WTC11 (cell line): ENCODE measurements at regions not wholly inside any gene's neighbourhood (a gene's known extent, or its start where the extent isn't known, plus 50 kb on each side); places are given as distances from the start of the nearest gene placed in this dataset.

ENCODE experiments used
- ATAC-seq: fragments of 200-7000 bp; cut with Tn5 transposase; 2 replicates; pipeline ENCODE4 v1.10.0; 2021; ENCODE audit warnings: mild to moderate bottlenecking, moderate library complexity
- CTCF ChIA-PET: fragments of 300-600 bp; sonication (Branson Sonifier 250); formaldehyde crosslinking; loops from one replicate; lab custom pipeline; 2021; ENCODE audit warnings: antibody characterized with exemption; lab: Charles Lee
- POLR2A ChIA-PET: fragments of 350-600 bp; sonication (Branson Sonifier 250); formaldehyde crosslinking; loops from one replicate; lab custom pipeline; 2021; ENCODE audit warnings: antibody characterized with exemption; lab: Charles Lee
- DNase-seq: peaks from one replicate; pipeline ENCODE4 v3.0.0; 2021; ENCODE audit warnings: low spot score
- H3K27ac Mint-ChIP-seq: 2 replicates; pipeline ENCODE4 v1.8.0; 2021; ENCODE audit warnings: mixed read lengths
- H3K27me3 Mint-ChIP-seq: 2 replicates; pipeline ENCODE4 v1.8.0; 2021; ENCODE audit warnings: low read depth, mild to moderate bottlenecking, moderate library complexity, mixed read lengths
- H3K36me3 Mint-ChIP-seq: 2 replicates; pipeline ENCODE4 v1.8.0; 2021; ENCODE audit warnings: mixed read lengths
- H3K4me1 Mint-ChIP-seq: 2 replicates; pipeline ENCODE4 v1.8.0; 2022; ENCODE audit warnings: mixed read lengths
- H3K4me3 Mint-ChIP-seq: 2 replicates; pipeline ENCODE4 v1.8.0; 2021; ENCODE audit warnings: mild to moderate bottlenecking, moderate library complexity, mixed read lengths
- H3K9me3 Mint-ChIP-seq: 2 replicates; pipeline ENCODE4 v1.8.0; 2021; ENCODE audit warnings: mixed read lengths
- AFF4 ChIP-seq: sonication (generic); formaldehyde crosslinking; IDR thresholded peaks from 2 replicates; pipeline ENCODE4 v1.8.1; 2023; ENCODE audit warnings: mild to moderate bottlenecking, missing genetic modification reagents, borderline replicate concordance
- AR ChIP-seq: fragments of 250-450 bp; sonication (Bioruptor Pico); IDR thresholded peaks from 2 replicates; pipeline ENCODE4 v1.9.0; 2021; ENCODE audit warnings: mild to moderate bottlenecking
- ATF2 ChIP-seq: sonication (generic); formaldehyde crosslinking; IDR thresholded peaks from 2 replicates; pipeline ENCODE4 v1.8.1; 2022; ENCODE audit warnings: low read depth, missing genetic modification reagents, borderline replicate concordance
- ATF3 ChIP-seq: sonication (generic); formaldehyde crosslinking; conservative IDR thresholded peaks from 2 replicates; pipeline ENCODE4 v1.8.1; 2022; ENCODE audit warnings: mild to moderate bottlenecking, missing genetic modification reagents
- CBFB ChIP-seq: sonication (generic); formaldehyde crosslinking; IDR thresholded peaks from 2 replicates; pipeline ENCODE4 v1.8.1; 2022; ENCODE audit warnings: mild to moderate bottlenecking, low read depth, missing genetic modification reagents
- CREM ChIP-seq: sonication (generic); formaldehyde crosslinking; IDR thresholded peaks from 2 replicates; pipeline ENCODE4 v1.8.1; 2022; ENCODE audit warnings: mild to moderate bottlenecking, missing genetic modification reagents, moderate library complexity
- ELF4 ChIP-seq: sonication (generic); formaldehyde crosslinking; IDR thresholded peaks from 2 replicates; pipeline ENCODE4 v1.8.1; 2022; ENCODE audit warnings: low read depth, mild to moderate bottlenecking, moderate library complexity, missing genetic modification reagents
- EMX1 ChIP-seq: fragments of 250-450 bp; sonication (Bioruptor Pico); IDR thresholded peaks from 2 replicates; pipeline ENCODE4 v1.8.0; 2021; ENCODE audit warnings: mild to moderate bottlenecking
- HMGXB4 ChIP-seq: sonication (generic); formaldehyde crosslinking; IDR thresholded peaks from 2 replicates; pipeline ENCODE4 v1.8.1; 2023; ENCODE audit warnings: mild to moderate bottlenecking, moderate library complexity, missing genetic modification reagents
- JAZF1 ChIP-seq: fragments of 250-450 bp; sonication (Bioruptor Pico); IDR thresholded peaks from 2 replicates; pipeline ENCODE4 v1.9.0; 2021; ENCODE audit warnings: moderate library complexity, mild to moderate bottlenecking, inconsistent platforms
- KAT7 ChIP-seq: sonication (generic); formaldehyde crosslinking; IDR thresholded peaks from 2 replicates; pipeline ENCODE4 v1.8.1; 2023; ENCODE audit warnings: missing genetic modification reagents, mild to moderate bottlenecking, borderline replicate concordance
- MAX ChIP-seq: sonication (generic); formaldehyde crosslinking; IDR thresholded peaks from 2 replicates; pipeline ENCODE4 v1.8.0; 2022; ENCODE audit warnings: mild to moderate bottlenecking, missing genetic modification reagents
- NR2C2 ChIP-seq: sonication (generic); formaldehyde crosslinking; IDR thresholded peaks from 2 replicates; pipeline ENCODE4 v1.8.0; 2022; ENCODE audit warnings: mild to moderate bottlenecking, missing genetic modification reagents
- NR3C1 ChIP-seq: sonication (generic); formaldehyde crosslinking; conservative IDR thresholded peaks from 2 replicates; pipeline ENCODE4 v1.8.1; 2023; ENCODE audit warnings: low read depth, mild to moderate bottlenecking, missing genetic modification reagents
- PRRX2 ChIP-seq: fragments of 250-450 bp; sonication (Bioruptor Pico); IDR thresholded peaks from 2 replicates; pipeline ENCODE4 v1.8.0; 2021; ENCODE audit warnings: mild to moderate bottlenecking
- SP1 ChIP-seq: sonication (generic); formaldehyde crosslinking; conservative IDR thresholded peaks from 2 replicates; pipeline ENCODE4 v1.8.1; 2022; ENCODE audit warnings: missing genetic modification reagents
- USF1 ChIP-seq: sonication (generic); formaldehyde crosslinking; IDR thresholded peaks from 2 replicates; pipeline ENCODE4 v1.8.0; 2022; ENCODE audit warnings: mild to moderate bottlenecking, missing genetic modification reagents
- ZNF219 ChIP-seq: sonication (generic); formaldehyde crosslinking; IDR thresholded peaks from 2 replicates; pipeline ENCODE4 v1.8.0; 2023; ENCODE audit warnings: missing genetic modification reagents, mild to moderate bottlenecking, borderline replicate concordance
- ZNF232 ChIP-seq: sonication (generic); formaldehyde crosslinking; IDR thresholded peaks from 2 replicates; pipeline ENCODE4 v1.8.0; 2022; ENCODE audit warnings: mild to moderate bottlenecking, missing genetic modification reagents
- ZNF317 ChIP-seq: sonication (generic); formaldehyde crosslinking; IDR thresholded peaks from 2 replicates; pipeline ENCODE4 v1.8.1; 2023; ENCODE audit warnings: low read depth, mild to moderate bottlenecking, moderate library complexity, missing genetic modification reagents, borderline replicate concordance
- ZNF423 ChIP-seq: fragments of 250-450 bp; sonication (Bioruptor Pico); IDR thresholded peaks from 2 replicates; pipeline ENCODE4 v2.1.2; 2022; ENCODE audit warnings: mild to moderate bottlenecking, moderate library complexity
- ZSCAN18 ChIP-seq: fragments of 250-450 bp; sonication (Bioruptor Pico); IDR thresholded peaks from 2 replicates; pipeline ENCODE4 v2.1.2; 2022; ENCODE audit warnings: mild to moderate bottlenecking, moderate library complexity

GRCh38 chr2:16960579-16960978 is 294.9 kb upstream of the CYRIA start (continued):
- TF ChIP-seq ZNF219 (CRISPR knock-in tag) (no peak), ZNF232 (CRISPR knock-in tag) (no peak), CREM (CRISPR knock-in tag) (no peak), CBFB (CRISPR knock-in tag) (no peak), NR3C1 (no peak), AR (no peak), HMGXB4 (CRISPR knock-in tag) (no peak), PRRX2 (CRISPR knock-in tag) (no peak), SP1 (CRISPR knock-in tag) (no peak), JAZF1 (CRISPR knock-in tag) (no peak), MAX (CRISPR knock-in tag) (no peak)

- H3K36me3 Mint-ChIP-seq: no peaks in the 10 kb centered on the region
- H3K9me3 Mint-ChIP-seq: no peaks in the 10 kb centered on the region
- CTCF ChIA-PET: no interaction called here
- H3K4me3 Mint-ChIP-seq: no peak overlapping the region
- no peak for DNase-seq
- no peak for ATAC-seq
- POLR2A ChIA-PET: no interaction called here
- no peak overlapping the region for H3K27ac Mint-ChIP-seq
- no peaks in the 10 kb centered on the region for H3K27me3 Mint-ChIP-seq
- no peaks in the 10 kb centered on the region for H3K4me1 Mint-ChIP-seq
- TF ChIP-seq ZNF317 (no peak), NR2C2 (CRISPR knock-in tag) (no peak), ZNF423 (CRISPR knock-in tag) (no peak), ATF3 (CRISPR knock-in tag) (no peak), ELF4 (CRISPR knock-in tag) (no peak), AFF4 (no peak), ATF2 (CRISPR knock-in tag) (no peak), ZSCAN18 (no peak), ZNF232 (CRISPR knock-in tag) (no peak), EMX1 (CRISPR knock-in tag) (no peak), KAT7 (CRISPR knock-in tag) (no peak), USF1 (CRISPR knock-in tag) (no peak)
These were observed 292.6 kb upstream of the CYRIA start for GRCh38 chr2:16958266-16958665.
